ENCODE measurements at regions not wholly inside any gene's neighbourhood (a gene's known extent, or its start where the extent isn't known, plus 50 kb on each side); places are given as distances from the start of the nearest gene placed in this dataset.

GRCh38 chr16:27677263-27677662, 127.3 kb downstream of the KATNIP start:
- TF ChIP-seq TAF1 (IDR thresholded peaks at IDR 0.05; ENCODE audit: borderline replicate concordance, low read depth, low read length): no peak
- TF ChIP-seq POLR2AphosphoS5 (IDR thresholded peaks at IDR 0.05; ENCODE audit: low read depth, low read length): no peak
- TF ChIP-seq POLR2A (IDR thresholded peaks at IDR 0.05; ENCODE audit: low read depth, low read length): no peak

Measured in GM12892 (cell line).